Mesenchymal stem cell (in vitro differentiated cells and primary cell): ENCODE measurements at regions not wholly inside any gene's neighbourhood (a gene's known extent, or its start where the extent isn't known, plus 50 kb on each side); places are given as distances from the start of the nearest gene placed in this dataset.

Experiments used
- DNase-seq: peaks from one replicate; pipeline ENCODE4 v3.0.0-alpha.2; 2013
- H2AFZ ChIP-seq: one replicate; pipeline ENCODE4 v1.6.1; 2013; ENCODE audit warnings: low read depth, mild to moderate bottlenecking, control low read depth, inconsistent platforms, low read length, moderate library complexity
- H2AK5ac ChIP-seq: 2 replicates; pipeline ENCODE4 v1.6.1; 2013; ENCODE audit warnings: low read length, moderate library complexity, mild to moderate bottlenecking, inconsistent platforms; ENCODE audit not compliant: severe bottlenecking
- H2BK120ac ChIP-seq: one replicate; pipeline ENCODE4 v1.6.1; 2013; ENCODE audit warnings: low read depth, mild to moderate bottlenecking, inconsistent platforms, low read length, moderate library complexity
- H2BK12ac ChIP-seq, 2 experiments: one replicate each; pipeline ENCODE4 v1.6.1; 2013; ENCODE audit warnings: inconsistent platforms in 2 of 2, low read length in 2 of 2, mild to moderate bottlenecking in 2 of 2, moderate library complexity in 2 of 2, control low read depth in 1 of 2
- H2BK15ac ChIP-seq: one replicate; pipeline ENCODE4 v1.6.1; 2013; ENCODE audit warnings: mild to moderate bottlenecking, low read depth, inconsistent platforms; ENCODE audit not compliant: poor library complexity, severe bottlenecking
- H2BK5ac ChIP-seq: 2 replicates; pipeline ENCODE4 v1.6.1; 2013; ENCODE audit warnings: low read depth, mild to moderate bottlenecking, low read length, control low read depth, inconsistent platforms; ENCODE audit not compliant: poor library complexity, severe bottlenecking
- H3K14ac ChIP-seq, 2 experiments: one replicate each; pipeline ENCODE4 v1.6.1; 2013; ENCODE audit warnings: inconsistent platforms in 2 of 2, low read length in 2 of 2, control low read depth in 1 of 2, mild to moderate bottlenecking in 1 of 2, moderate library complexity in 1 of 2
- H3K18ac ChIP-seq, 2 experiments: one replicate each; pipeline ENCODE4 v1.6.1; 2013; ENCODE audit warnings: inconsistent platforms in 2 of 2, low read length in 2 of 2, control low read depth in 1 of 2, low read depth in 1 of 2, mild to moderate bottlenecking in 1 of 2
- H3K23ac ChIP-seq, 2 experiments: one replicate each; pipeline ENCODE4 v1.6.1; 2013; ENCODE audit warnings: inconsistent platforms in 2 of 2, low read length in 2 of 2, mild to moderate bottlenecking in 2 of 2, moderate library complexity in 2 of 2, control low read depth in 1 of 2
- H3K27ac ChIP-seq: 2 replicates; pipeline ENCODE4 v1.5.1; 2013; ENCODE audit warnings: mild to moderate bottlenecking, moderate library complexity, low read length, control low read depth, inconsistent platforms; ENCODE audit not compliant: poor library complexity, severe bottlenecking
- H3K27me3 ChIP-seq, 2 experiments: 2 replicates each; pipeline versions ENCODE4 v1.6.1 to v1.7.0; 2013; ENCODE audit warnings: low read length in 2 of 2, mild to moderate bottlenecking in 2 of 2, moderate library complexity in 2 of 2, control low read depth in 1 of 2, inconsistent platforms in 1 of 2; ENCODE audit not compliant: control insufficient read depth in 1 of 2, insufficient read depth in 1 of 2
- H3K36me3 ChIP-seq, 2 experiments: 2 replicates each; pipeline versions ENCODE4 v1.6.1 to v1.7.0; 2013; ENCODE audit warnings: low read length in 2 of 2, control low read depth in 1 of 2, inconsistent platforms in 1 of 2, low read depth in 1 of 2, mild to moderate bottlenecking in 1 of 2; ENCODE audit not compliant: insufficient read depth in 2 of 2, control insufficient read depth in 1 of 2
- H3K4ac ChIP-seq, 2 experiments: one replicate each; pipeline ENCODE4 v1.6.1; 2013; ENCODE audit warnings: inconsistent platforms in 2 of 2, low read length in 2 of 2, mild to moderate bottlenecking in 2 of 2, moderate library complexity in 2 of 2, control low read depth in 1 of 2, low read depth in 1 of 2
- H3K4me1 ChIP-seq: 2 replicates; pipeline ENCODE4 v1.6.1; 2013; ENCODE audit warnings: low read depth, low read length, control low read depth; ENCODE audit not compliant: control insufficient read depth, insufficient read depth
- H3K4me2 ChIP-seq: 2 replicates; pipeline ENCODE4 v1.6.1; 2013; ENCODE audit warnings: low read length, mild to moderate bottlenecking, inconsistent platforms; ENCODE audit not compliant: poor library complexity, severe bottlenecking
- H3K4me3 ChIP-seq, 2 experiments: 2 replicates each; pipeline versions ENCODE4 v1.5.1 to v1.7.0; 2013; ENCODE audit warnings: low read length in 2 of 2, mild to moderate bottlenecking in 2 of 2, control low read depth in 1 of 2, low read depth in 1 of 2; ENCODE audit not compliant: insufficient read depth in 1 of 2
- H3K79me1 ChIP-seq: replicated peaks from 2 replicates; pipeline ENCODE4 v1.6.1; 2013; ENCODE audit warnings: mild to moderate bottlenecking, control low read depth, low read length, inconsistent platforms; ENCODE audit not compliant: poor library complexity, severe bottlenecking
- H3K9ac ChIP-seq: 2 replicates; pipeline ENCODE4 v1.7.0; 2013; ENCODE audit warnings: mild to moderate bottlenecking, low read length, moderate library complexity
- H3K9me3 ChIP-seq: 2 replicates; pipeline ENCODE4 v1.7.0; 2013; ENCODE audit warnings: mild to moderate bottlenecking, low read length; ENCODE audit not compliant: control insufficient read depth
- H4K8ac ChIP-seq: one replicate; pipeline ENCODE4 v1.6.1; 2013; ENCODE audit warnings: inconsistent platforms, mild to moderate bottlenecking, low read length, moderate library complexity
- H4K91ac ChIP-seq: one replicate; pipeline ENCODE4 v1.6.1; 2013; ENCODE audit warnings: mild to moderate bottlenecking, low read length, inconsistent platforms
- WGBS: methylation state at CpG from one replicate; pipeline ENCODE4 v1.1.7; 2013; ENCODE audit warnings: mixed read lengths; 5-methylcytosine and 5-hydroxymethylcytosine counted together

DNA sequence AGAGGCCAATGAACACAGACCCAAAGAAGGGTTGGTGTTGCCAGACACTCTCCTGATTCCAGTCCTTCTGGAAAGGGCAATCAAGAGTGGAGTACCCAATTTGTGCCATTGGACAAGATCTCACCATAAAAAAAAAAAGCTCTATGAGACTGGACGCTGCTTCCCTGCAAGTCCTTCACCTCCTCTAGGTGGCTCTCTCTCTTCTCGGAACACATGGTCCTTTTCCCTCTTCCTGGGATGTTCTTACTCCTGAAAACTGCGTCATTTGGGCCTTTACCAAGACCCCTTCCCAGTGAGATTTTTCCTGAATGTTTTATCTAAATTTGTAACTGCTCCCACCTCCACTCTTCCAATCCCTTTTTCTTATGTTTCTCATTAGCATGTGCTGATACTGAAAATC is 280.8 kb downstream of the FOXA2 start:
- no peak overlapping the region for H4K91ac ChIP-seq

GRCh38 chr20:22302039-22302438 is 282.3 kb downstream of the FOXA2 start:
- no peak overlapping the region for H4K8ac ChIP-seq
- H3K4ac ChIP-seq, result no peak overlapping the region
- no peak overlapping the region for H3K23ac ChIP-seq
- H3K36me3 ChIP-seq, result no peaks in the 10 kb centered on the region
- no peak overlapping the region for H3K4me3 ChIP-seq
- H3K27me3 ChIP-seq, result peaks cover 0 to 27% of the 10 kb centered on the region in 2 experiments
- H2AK5ac ChIP-seq, result no peak overlapping the region
- peaks cover 3% of the 10 kb centered on the region for H3K4me1 ChIP-seq
- no peak overlapping the region for H2BK120ac ChIP-seq
- no peak overlapping the region for H4K91ac ChIP-seq
- no peak overlapping the region for H2BK12ac ChIP-seq
- no peak overlapping the region for H3K4me2 ChIP-seq
- H3K27ac ChIP-seq, result no peak overlapping the region
- no peak for DNase-seq
- WGBS, result 67% methylated on average over 2 of the region's 2 CpGs
- H2BK15ac ChIP-seq, result no peak overlapping the region
- no peak overlapping the region for H3K14ac ChIP-seq
- H2AFZ ChIP-seq, result no peak overlapping the region
- H3K9ac ChIP-seq, result no peak overlapping the region
- no peaks in the 10 kb centered on the region for H3K79me1 ChIP-seq
- H2BK5ac ChIP-seq, result no peak overlapping the region
- no peaks in the 10 kb centered on the region for H3K9me3 ChIP-seq
- H3K18ac ChIP-seq, result no peak overlapping the region

More for the DNA sequence above, 280.8 kb downstream of the FOXA2 start:
- Histone ChIP-seq H2AK5ac (no peak overlapping the region), H3K4ac (no peak overlapping the region), H3K4me3 (no peak overlapping the region), H2BK120ac (no peak overlapping the region), H3K14ac (no peak overlapping the region), H4K8ac (no peak overlapping the region), H3K79me1 (no peaks in the 10 kb centered on the region), H2BK12ac (no peak overlapping the region), H3K23ac (no peak overlapping the region), H3K18ac (no peak overlapping the region), H2AFZ (no peak overlapping the region), H3K9me3 (no peaks in the 10 kb centered on the region), H3K27ac (no peak overlapping the region), H2BK5ac (no peak overlapping the region), H2BK15ac (no peak overlapping the region), H3K9ac (no peak overlapping the region), H3K36me3 (no peaks in the 10 kb centered on the region), H3K4me1 (peaks cover 3% of the 10 kb centered on the region), H3K27me3 (peaks cover 0 to 30% of the 10 kb centered on the region in 2 experiments), H3K4me2 (no peak overlapping the region)
- 25% methylated on average over 3 of the region's 3 CpGs for WGBS
- DNase-seq, result no peak

DNA sequence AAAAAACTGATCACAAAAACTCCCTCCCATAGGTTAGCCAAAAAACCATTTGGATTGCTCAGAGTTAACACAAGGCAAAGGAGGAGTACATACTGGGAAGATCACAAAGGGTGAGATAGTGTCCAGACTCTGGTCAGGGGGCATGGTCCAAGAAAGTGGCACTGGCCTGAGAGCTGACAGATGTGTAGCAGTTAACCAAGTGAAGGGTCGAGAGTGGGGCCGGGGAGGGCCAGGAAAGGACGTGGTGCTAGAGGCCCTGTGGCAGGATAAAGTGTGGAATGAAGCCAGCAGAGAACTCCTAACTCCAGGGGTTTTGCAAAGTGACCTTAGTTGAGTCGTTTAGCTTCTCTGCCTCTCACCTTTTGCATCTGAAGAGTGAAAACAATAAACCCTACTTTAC is 290.5 kb downstream of the FOXA2 start:
- Histone ChIP-seq H2AK5ac (no peak overlapping the region), H2AFZ (no peak overlapping the region), H3K4ac (no peak overlapping the region), H3K27me3 (peaks cover 0 to 42% of the 10 kb centered on the region in 2 experiments), H3K9me3 (no peaks in the 10 kb centered on the region), H2BK120ac (no peak overlapping the region), H3K27ac (no peak overlapping the region), H3K23ac (no peak overlapping the region), H3K79me1 (no peaks in the 10 kb centered on the region), H4K91ac (no peak overlapping the region), H3K36me3 (no peaks in the 10 kb centered on the region), H2BK5ac (no peak overlapping the region), H2BK12ac (no peak overlapping the region), H2BK15ac (no peak overlapping the region), H3K9ac (no peak overlapping the region), H3K4me1 (no peaks in the 10 kb centered on the region), H4K8ac (no peak overlapping the region), H3K4me2 (no peak overlapping the region), H3K4me3 (no peak overlapping the region), H3K14ac (no peak overlapping the region), H3K18ac (no peak overlapping the region)
- WGBS, result 71% methylated on average over 1 of the region's 4 CpGs
- DNase-seq, result no peak

- Histone ChIP-seq H3K27me3 (peaks cover 0 to 65% of the 10 kb centered on the region in 2 experiments), H3K18ac (no peak overlapping the region), H3K23ac (no peak overlapping the region), H3K4me1 (no peaks in the 10 kb centered on the region), H4K8ac (no peak overlapping the region), H3K27ac (no peak overlapping the region), H3K36me3 (no peaks in the 10 kb centered on the region), H2AK5ac (no peak overlapping the region), H4K91ac (no peak overlapping the region), H3K9me3 (no peaks in the 10 kb centered on the region), H2BK15ac (no peak overlapping the region), H2AFZ (no peak overlapping the region), H3K4ac (no peak overlapping the region), H2BK12ac (no peak overlapping the region), H3K4me3 (no peak overlapping the region), H2BK120ac (no peak overlapping the region), H3K79me1 (no peaks in the 10 kb centered on the region), H3K9ac (no peak overlapping the region), H3K14ac (no peak overlapping the region), H2BK5ac (no peak overlapping the region), H3K4me2 (no peak overlapping the region)
- 73% methylated on average over 3 of the region's 5 CpGs for WGBS
- no peak for DNase-seq
These were observed 294.9 kb downstream of the FOXA2 start for GRCh38 chr20:22289442-22289841.
